AG10803 (cell line): ENCODE measurements at regions not wholly inside any gene's neighbourhood (a gene's known extent, or its start where the extent isn't known, plus 50 kb on each side); places are given as distances from the start of the nearest gene placed in this dataset.

ENCODE experiments used
- DNase-seq: peaks from one replicate; pipeline ENCODE4 v3.0.0; 2010; ENCODE audit warnings: low read depth
- H3K4me3 ChIP-seq: 2 replicates; pipeline ENCODE4 v1.5.1; 2011; ENCODE audit warnings: mild to moderate bottlenecking, low read length, control low read depth
- CTCF ChIP-seq: conservative IDR thresholded peaks from 2 replicates; pipeline ENCODE4 v1.5.1; 2011; ENCODE audit warnings: mild to moderate bottlenecking, low read length, control low read depth, inconsistent platforms

GRCh38 chr7:86479144-86479543 is 164.6 kb upstream of the GRM3 start:
- H3K4me3 ChIP-seq, result no peak overlapping the region
- TF ChIP-seq CTCF, result no peak
- no peak for DNase-seq

DNA sequence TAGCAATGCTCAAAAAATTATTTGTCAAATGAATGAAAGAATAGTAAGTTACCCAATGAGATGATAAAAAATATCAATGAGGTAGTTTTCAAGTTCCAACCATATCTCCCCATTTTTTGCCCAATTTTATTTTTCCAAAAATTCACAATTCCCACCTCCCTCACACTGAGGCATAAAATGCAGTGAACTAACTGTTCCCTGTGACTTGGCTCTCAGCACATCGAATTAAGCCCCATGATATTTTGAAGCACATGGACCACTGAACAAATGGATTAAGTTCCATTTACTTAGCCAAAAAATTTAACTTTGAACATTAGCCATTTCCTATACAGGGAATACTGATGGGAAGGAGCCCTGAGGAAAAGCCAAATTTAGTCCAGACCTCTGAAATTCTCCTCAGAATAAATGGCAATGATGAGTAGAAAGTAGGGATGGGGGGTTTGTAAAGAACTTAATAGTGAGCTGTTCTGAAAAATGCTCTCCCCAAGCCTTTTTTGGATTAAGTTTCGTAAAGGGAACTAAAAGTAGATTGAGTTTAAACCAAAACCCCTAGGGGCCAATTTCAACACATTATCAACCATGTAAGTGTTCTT is 166.3 kb upstream of the GRM3 start:
- DNase-seq, result no peak
- no peak overlapping the region for H3K4me3 ChIP-seq
- no peak for TF ChIP-seq CTCF

DNA sequence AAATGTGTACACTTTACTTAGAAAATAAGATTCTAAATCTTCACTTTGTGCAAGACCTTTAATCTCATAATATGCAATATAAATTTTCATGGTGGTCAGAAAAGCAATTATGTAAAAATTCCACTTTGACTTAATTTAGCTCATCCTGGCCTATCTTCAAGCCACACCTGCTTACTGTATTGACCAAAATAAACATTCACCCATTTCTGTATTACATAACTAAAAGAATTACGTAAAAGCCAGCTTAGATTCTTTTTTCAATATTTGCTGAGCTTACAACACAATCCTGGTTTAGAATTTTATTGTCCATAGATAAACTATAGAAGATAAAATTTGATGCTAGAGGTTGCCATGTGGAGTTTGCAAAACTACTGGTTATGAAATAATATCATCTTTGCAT is 172.9 kb upstream of the GRM3 start:
- H3K4me3 ChIP-seq, result no peak overlapping the region
- no peak for DNase-seq
- no peak for TF ChIP-seq CTCF

DNA sequence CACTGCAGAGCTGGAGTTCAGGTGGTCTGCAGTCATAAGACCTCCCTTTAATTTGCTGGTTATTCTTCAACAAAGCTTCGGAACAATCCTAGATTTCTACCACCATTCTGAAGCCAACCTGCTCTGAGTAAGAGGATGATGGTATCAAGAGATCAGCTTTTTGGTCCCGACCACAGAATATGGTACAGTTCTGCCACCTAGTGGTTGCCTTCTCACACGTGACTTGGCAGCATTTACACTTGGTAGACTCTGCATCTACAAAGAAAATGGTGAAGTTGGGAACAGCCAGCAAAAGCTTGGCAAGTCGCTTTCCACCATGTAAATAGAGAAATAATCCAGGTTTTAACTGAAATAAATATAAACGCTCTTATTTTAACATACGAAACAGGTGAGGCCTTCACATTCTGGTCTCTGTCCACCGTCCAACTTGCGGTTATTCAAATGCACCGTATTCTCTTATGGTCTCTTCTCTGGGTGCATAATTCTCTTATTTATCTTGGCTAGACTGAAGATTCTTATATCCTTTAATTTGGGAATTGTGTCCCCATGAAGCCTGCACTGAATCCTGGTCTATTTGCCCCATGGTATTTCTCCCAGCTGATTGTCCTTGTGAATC is 173.9 kb upstream of the GRM3 start:
- no peak overlapping the region for H3K4me3 ChIP-seq
- peak; percentile 59 for DNase-seq
- TF ChIP-seq CTCF, result peak; percentile 64

DNA sequence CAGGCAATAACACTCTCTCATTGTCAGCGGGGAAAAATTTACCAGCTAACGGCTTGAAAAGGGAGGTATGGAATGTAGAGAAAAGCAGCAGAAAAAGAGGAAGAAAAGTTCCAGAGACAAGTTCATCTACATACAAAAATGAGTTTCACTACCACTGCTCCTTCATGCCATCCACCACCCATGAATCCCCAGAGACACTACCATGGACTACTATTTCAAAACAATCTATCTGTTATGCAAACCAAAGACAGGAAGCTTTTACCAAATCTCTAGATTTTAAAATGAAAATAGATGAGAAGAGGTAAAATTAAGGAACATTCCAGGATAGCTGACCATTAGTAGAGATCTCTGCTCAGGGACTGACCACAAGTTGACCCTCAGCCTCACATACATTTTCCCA is 189.0 kb upstream of the GRM3 start:
- DNase-seq, result no peak
- no peak overlapping the region for H3K4me3 ChIP-seq
- no peak for TF ChIP-seq CTCF

DNA sequence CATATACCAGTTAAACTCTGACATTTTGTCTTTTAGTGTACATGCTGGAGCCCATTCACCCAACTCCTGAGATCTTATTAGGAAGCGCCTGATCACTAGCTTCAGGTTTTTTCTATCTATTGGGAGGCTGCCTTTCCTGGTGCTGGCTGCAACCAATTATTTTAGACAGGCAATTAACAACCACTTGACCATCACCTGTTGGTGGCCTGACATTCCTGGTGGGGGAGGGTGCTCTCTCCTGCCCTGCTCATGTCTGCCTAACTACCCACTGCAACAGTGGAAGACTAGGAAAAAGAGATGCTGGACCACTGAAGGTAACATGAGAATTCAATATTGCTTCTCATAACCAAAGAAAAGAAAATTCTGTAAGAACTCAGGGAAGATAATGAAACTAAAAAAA is 190.3 kb upstream of the GRM3 start:
- H3K4me3 ChIP-seq, result no peak overlapping the region
- no peak for DNase-seq
- TF ChIP-seq CTCF, result no peak

GRCh38 chr7:86448856-86449255 is 194.9 kb upstream of the GRM3 start:
- no peak for TF ChIP-seq CTCF
- no peak overlapping the region for H3K4me3 ChIP-seq
- DNase-seq, result no peak
